ENCODE measurements at regions not wholly inside any gene's neighbourhood (a gene's known extent, or its start where the extent isn't known, plus 50 kb on each side); places are given as distances from the start of the nearest gene placed in this dataset.

DNA sequence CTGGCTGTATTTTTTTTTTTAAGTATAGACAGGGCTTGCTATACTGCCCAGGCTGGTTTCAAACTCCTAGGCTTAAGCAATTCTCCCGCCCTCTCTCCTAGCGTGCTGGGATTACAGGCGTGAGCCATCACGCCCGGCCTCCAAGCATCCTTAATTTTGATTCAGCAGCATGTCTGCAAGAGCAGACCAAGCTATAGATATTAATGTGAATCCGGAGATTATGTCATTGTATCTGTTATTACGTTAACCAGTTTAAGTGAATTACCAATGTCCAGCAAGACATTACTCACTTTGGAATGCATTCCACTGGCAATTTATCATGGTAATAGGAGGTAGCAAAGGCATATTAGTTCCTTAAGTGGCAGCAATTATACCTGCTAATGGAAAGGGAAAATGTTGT, 179.7 kb downstream of the CHRM3 start:
- Histone ChIP-seq H3K27ac (ENCODE audit: low read depth, low read length) (no peak overlapping the region), H3F3A (ENCODE audit: insufficient read depth) (no peaks in the 10 kb centered on the region), H3K9me3 (ENCODE audit: insufficient read depth, low read length) (no peaks in the 10 kb centered on the region), H4K20me1 (ENCODE audit: low read depth, low read length) (no peaks in the 10 kb centered on the region), H3K4me3 (ENCODE audit: insufficient read depth, low read length, poor library complexity, severe bottlenecking) (no peak overlapping the region), H3K9ac (ENCODE audit: low read length) (no peak overlapping the region), H3K9me2 (replicated peaks; ENCODE audit: insufficient read depth, low read length) (no peaks in the 10 kb centered on the region), H2AFZ (ENCODE audit: low read depth, low read length, severe bottlenecking) (no peak overlapping the region), H3K79me2 (ENCODE audit: insufficient read depth, low read length) (no peaks in the 10 kb centered on the region), H3K4me2 (ENCODE audit: low read depth, low read length, poor library complexity, severe bottlenecking) (no peak overlapping the region), H3K36me3 (ENCODE audit: low read length) (no peaks in the 10 kb centered on the region), H3K27me3 (ENCODE audit: low read length) (no peaks in the 10 kb centered on the region)
- TF ChIP-seq CTCF (IDR thresholded peaks at IDR 0.05; ENCODE audit: insufficient read depth, low read length, poor library complexity, severe bottlenecking) (no peak), EZH2phosphoT487 (conservative IDR thresholded peaks at IDR 0.05; ENCODE audit: low read length) (no peak)

GRCh38 chr1:239570878-239571277, 184.5 kb downstream of the CHRM3 start:
- Histone ChIP-seq H3K27me3 (ENCODE audit: low read length) (no peaks in the 10 kb centered on the region), H3F3A (ENCODE audit: insufficient read depth) (no peaks in the 10 kb centered on the region), H3K79me2 (ENCODE audit: insufficient read depth, low read length) (no peaks in the 10 kb centered on the region), H3K9me2 (replicated peaks; ENCODE audit: insufficient read depth, low read length) (no peaks in the 10 kb centered on the region), H3K27ac (ENCODE audit: low read depth, low read length) (no peak overlapping the region), H2AFZ (ENCODE audit: low read depth, low read length, severe bottlenecking) (no peak overlapping the region), H3K9me3 (ENCODE audit: insufficient read depth, low read length) (no peaks in the 10 kb centered on the region), H3K36me3 (ENCODE audit: low read length) (no peaks in the 10 kb centered on the region), H3K9ac (ENCODE audit: low read length) (no peak overlapping the region), H4K20me1 (ENCODE audit: low read depth, low read length) (no peaks in the 10 kb centered on the region), H3K4me2 (ENCODE audit: low read depth, low read length, poor library complexity, severe bottlenecking) (no peak overlapping the region), H3K4me3 (ENCODE audit: insufficient read depth, low read length, poor library complexity, severe bottlenecking) (no peak overlapping the region)
- TF ChIP-seq EZH2phosphoT487 (conservative IDR thresholded peaks at IDR 0.05; ENCODE audit: low read length) (no peak), CTCF (IDR thresholded peaks at IDR 0.05; ENCODE audit: insufficient read depth, low read length, poor library complexity, severe bottlenecking) (no peak)

GRCh38 chr1:239572183-239572582, 185.8 kb downstream of the CHRM3 start:
- Histone ChIP-seq H3K9me2 (replicated peaks; ENCODE audit: insufficient read depth, low read length) (no peaks in the 10 kb centered on the region), H3K9ac (ENCODE audit: low read length) (no peak overlapping the region), H3K36me3 (ENCODE audit: low read length) (no peaks in the 10 kb centered on the region), H3K27me3 (ENCODE audit: low read length) (no peaks in the 10 kb centered on the region), H3K4me2 (ENCODE audit: low read depth, low read length, poor library complexity, severe bottlenecking) (no peak overlapping the region), H3K9me3 (ENCODE audit: insufficient read depth, low read length) (no peaks in the 10 kb centered on the region), H3F3A (ENCODE audit: insufficient read depth) (no peaks in the 10 kb centered on the region), H4K20me1 (ENCODE audit: low read depth, low read length) (no peaks in the 10 kb centered on the region), H3K79me2 (ENCODE audit: insufficient read depth, low read length) (no peaks in the 10 kb centered on the region), H3K27ac (ENCODE audit: low read depth, low read length) (no peak overlapping the region), H3K4me3 (ENCODE audit: insufficient read depth, low read length, poor library complexity, severe bottlenecking) (no peak overlapping the region), H2AFZ (ENCODE audit: low read depth, low read length, severe bottlenecking) (no peak overlapping the region)
- TF ChIP-seq EZH2phosphoT487 (conservative IDR thresholded peaks at IDR 0.05; ENCODE audit: low read length) (no peak), CTCF (IDR thresholded peaks at IDR 0.05; ENCODE audit: insufficient read depth, low read length, poor library complexity, severe bottlenecking) (no peak)

DNA sequence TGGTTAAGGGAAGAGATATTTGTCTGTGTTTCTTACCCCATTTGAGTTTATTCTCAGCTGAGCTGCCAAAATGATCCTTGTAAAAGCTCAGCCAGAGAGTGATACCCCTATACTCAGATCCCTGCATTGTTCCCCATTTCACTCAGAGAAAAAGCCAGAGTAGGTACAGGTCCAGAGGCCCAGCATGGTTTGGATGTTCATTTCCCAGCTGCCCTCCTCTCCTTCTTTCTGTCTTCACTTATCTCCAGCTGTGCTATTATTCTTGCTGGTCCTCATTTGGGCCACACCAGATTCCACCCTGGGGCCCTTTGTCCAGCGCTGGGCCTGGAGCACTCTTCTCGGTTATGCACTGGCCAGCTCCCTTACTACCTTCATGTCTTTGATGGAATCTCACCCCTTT, 187.7 kb downstream of the CHRM3 start:
- Histone ChIP-seq H3K27me3 (ENCODE audit: low read length) (no peaks in the 10 kb centered on the region), H3K9me2 (replicated peaks; ENCODE audit: insufficient read depth, low read length) (no peaks in the 10 kb centered on the region), H3F3A (ENCODE audit: insufficient read depth) (no peaks in the 10 kb centered on the region), H2AFZ (ENCODE audit: low read depth, low read length, severe bottlenecking) (no peak overlapping the region), H3K9ac (ENCODE audit: low read length) (no peak overlapping the region), H3K36me3 (ENCODE audit: low read length) (no peaks in the 10 kb centered on the region), H3K79me2 (ENCODE audit: insufficient read depth, low read length) (no peaks in the 10 kb centered on the region), H3K9me3 (ENCODE audit: insufficient read depth, low read length) (no peaks in the 10 kb centered on the region), H3K27ac (ENCODE audit: low read depth, low read length) (no peak overlapping the region), H3K4me3 (ENCODE audit: insufficient read depth, low read length, poor library complexity, severe bottlenecking) (no peak overlapping the region), H4K20me1 (ENCODE audit: low read depth, low read length) (no peaks in the 10 kb centered on the region), H3K4me2 (ENCODE audit: low read depth, low read length, poor library complexity, severe bottlenecking) (no peak overlapping the region)
- no peak for TF ChIP-seq CTCF (IDR thresholded peaks at IDR 0.05; ENCODE audit: insufficient read depth, low read length, poor library complexity, severe bottlenecking)
- TF ChIP-seq EZH2phosphoT487 (conservative IDR thresholded peaks at IDR 0.05; ENCODE audit: low read length) = no peak
